HEK293 (cell line): ENCODE measurements at regions not wholly inside any gene's neighbourhood (a gene's known extent, or its start where the extent isn't known, plus 50 kb on each side); places are given as distances from the start of the nearest gene placed in this dataset.

ENCODE experiments used
- CTCF ChIA-PET: fragments of 350-600 bp; formaldehyde crosslinking; extraction: SDS; loops from one replicate; lab custom pipeline; 2021; ENCODE audit warnings: antibody characterized with exemption; lab: Yijun Ruan, JAX
- POLR2A ChIA-PET: fragments of 300-600 bp; formaldehyde crosslinking; extraction: SDS; loops from one replicate; lab custom pipeline; 2020; ENCODE audit warnings: antibody characterized with exemption, inconsistent platforms; lab: Yijun Ruan, JAX
- H3K27ac ChIP-seq: fragments of 200-500 bp; sonication (Bioruptor generic); 2 replicates; pipeline ENCODE4 v1.5.1; 2014; ENCODE audit warnings: low read depth, low read length, control low read depth, inconsistent platforms; ENCODE audit errors: extremely low read depth
- H3K36me3 ChIP-seq, 2 experiments: fragments of 200-500 bp in 1 of 2; sonication (Bioruptor generic) in 1 of 2; 1 replicate in 1 of 2; 2 replicates in 1 of 2; pipeline ENCODE4 v1.5.1; 2014 to 2017; ENCODE audit warnings: inconsistent platforms in 2 of 2, low read length in 2 of 2; ENCODE audit not compliant: control insufficient read depth in 2 of 2, insufficient read depth in 1 of 2
- H3K4me1 ChIP-seq: fragments of 200-500 bp; sonication (Bioruptor generic); 2 replicates; pipeline ENCODE4 v1.5.1; 2014; ENCODE audit warnings: mild to moderate bottlenecking, low read length, inconsistent platforms; ENCODE audit not compliant: control insufficient read depth, insufficient read depth
- H3K4me3 ChIP-seq: 2 replicates; pipeline ENCODE4 v1.5.1; 2011; ENCODE audit warnings: low read depth, mild to moderate bottlenecking, control low read depth, low read length, moderate library complexity
- H3K9me3 ChIP-seq: fragments of 200-500 bp; sonication (Bioruptor generic); 2 replicates; pipeline ENCODE4 v1.5.1; 2014; ENCODE audit warnings: low read depth, low read length, inconsistent platforms; ENCODE audit not compliant: control insufficient read depth, insufficient read depth
- BCL6B ChIP-seq: fragments of 450-650 bp; formaldehyde crosslinking; IDR thresholded peaks from 2 replicates; pipeline ENCODE4 v1.5.1; 2017; ENCODE audit warnings: missing biosample characterization, missing genetic modification characterization
- FEZF1 ChIP-seq: fragments of 450-650 bp; formaldehyde crosslinking; IDR thresholded peaks from 2 replicates; pipeline ENCODE4 v1.5.1; 2016; ENCODE audit warnings: missing biosample characterization, missing genetic modification characterization
- GLI4 ChIP-seq: fragments of 450-650 bp; formaldehyde crosslinking; IDR thresholded peaks from 2 replicates; pipeline ENCODE4 v1.5.1; 2016; ENCODE audit warnings: missing biosample characterization, missing genetic modification characterization
- KLF16 ChIP-seq: fragments of 450-650 bp; formaldehyde crosslinking; IDR thresholded peaks from 2 replicates; pipeline ENCODE4 v1.5.1; 2017; ENCODE audit warnings: missing biosample characterization, missing genetic modification characterization
- KLF8 ChIP-seq: fragments of 450-650 bp; formaldehyde crosslinking; IDR thresholded peaks from 2 replicates; pipeline ENCODE4 v1.5.1; 2016; ENCODE audit warnings: missing biosample characterization, missing genetic modification characterization
- OVOL3 ChIP-seq: fragments of 450-650 bp; formaldehyde crosslinking; IDR thresholded peaks from 2 replicates; pipeline ENCODE4 v1.5.1; 2016; ENCODE audit warnings: missing biosample characterization, missing genetic modification characterization
- SETDB1 ChIP-seq: IDR thresholded peaks from one replicate; pipeline ENCODE4 v1.6.1; 2017; ENCODE audit warnings: mild to moderate bottlenecking, low read length, moderate library complexity, mixed read lengths; ENCODE audit not compliant: insufficient read length
- TCF7L2 ChIP-seq: IDR thresholded peaks from 2 replicates; pipeline ENCODE4 v1.6.1; 2011; ENCODE audit warnings: low read depth, mild to moderate bottlenecking, inconsistent platforms, low read length, moderate library complexity, borderline replicate concordance
- WT1 ChIP-seq: fragments of 450-650 bp; formaldehyde crosslinking; IDR thresholded peaks from 2 replicates; pipeline ENCODE4 v1.5.1; 2016; ENCODE audit warnings: missing biosample characterization, missing genetic modification characterization
- ZBTB44 ChIP-seq: fragments of 450-650 bp; IDR thresholded peaks from 2 replicates; pipeline ENCODE4 v1.5.1; 2018; ENCODE audit warnings: missing biosample characterization, mild to moderate bottlenecking, missing genetic modification characterization
- ZFHX2 ChIP-seq: fragments of 450-650 bp; formaldehyde crosslinking; conservative IDR thresholded peaks from 2 replicates; pipeline ENCODE4 v1.5.1; 2016; ENCODE audit warnings: missing biosample characterization, missing genetic modification characterization
- ZFP41 ChIP-seq: fragments of 450-650 bp; formaldehyde crosslinking; IDR thresholded peaks from 2 replicates; pipeline ENCODE4 v1.5.1; 2016; ENCODE audit warnings: missing biosample characterization, missing genetic modification characterization, borderline replicate concordance
- ZNF132 ChIP-seq: fragments of 450-650 bp; formaldehyde crosslinking; IDR thresholded peaks from 2 replicates; pipeline ENCODE4 v1.5.1; 2017; ENCODE audit warnings: missing biosample characterization, missing genetic modification characterization, borderline replicate concordance
- ZNF202 ChIP-seq: fragments of 450-650 bp; formaldehyde crosslinking; IDR thresholded peaks from 2 replicates; pipeline ENCODE4 v1.5.1; 2016; ENCODE audit warnings: missing biosample characterization, missing genetic modification characterization, borderline replicate concordance
- ZNF501 ChIP-seq: fragments of 450-650 bp; formaldehyde crosslinking; IDR thresholded peaks from 2 replicates; pipeline ENCODE4 v1.5.1; 2016; ENCODE audit warnings: missing biosample characterization, missing genetic modification characterization
- ZNF521 ChIP-seq: fragments of 450-650 bp; formaldehyde crosslinking; IDR thresholded peaks from 2 replicates; pipeline ENCODE4 v1.5.1; 2017; ENCODE audit warnings: missing biosample characterization, mild to moderate bottlenecking, missing genetic modification characterization
- ZNF549 ChIP-seq: fragments of 450-650 bp; IDR thresholded peaks from 2 replicates; pipeline ENCODE4 v1.5.1; 2018; ENCODE audit warnings: missing biosample characterization, missing genetic modification characterization, mild to moderate bottlenecking, inconsistent platforms, moderate library complexity
- ZNF555 ChIP-seq: fragments of 450-650 bp; formaldehyde crosslinking; conservative IDR thresholded peaks from 2 replicates; pipeline ENCODE4 v1.5.1; 2017; ENCODE audit warnings: missing biosample characterization, mild to moderate bottlenecking, missing genetic modification characterization, inconsistent platforms
- ZNF571 ChIP-seq: fragments of 450-650 bp; formaldehyde crosslinking; IDR thresholded peaks from 2 replicates; pipeline ENCODE4 v1.5.0; 2017; ENCODE audit warnings: missing biosample characterization, missing genetic modification characterization
- ZNF747 ChIP-seq: fragments of 450-650 bp; formaldehyde crosslinking; IDR thresholded peaks from 2 replicates; pipeline ENCODE4 v1.5.1; 2016; ENCODE audit warnings: missing biosample characterization, missing genetic modification characterization
- ZSCAN4 ChIP-seq: fragments of 450-650 bp; formaldehyde crosslinking; IDR thresholded peaks from 2 replicates; pipeline ENCODE4 v1.5.1; 2017; ENCODE audit warnings: missing biosample characterization, missing genetic modification characterization
- TF ChIP-seq, protein P1 (sequence below): fragments of 450-650 bp; formaldehyde crosslinking; IDR thresholded peaks from 2 replicates; pipeline ENCODE4 v1.5.1; 2016; ENCODE audit warnings: missing biosample characterization, missing genetic modification characterization
- TF ChIP-seq, protein P2 (sequence below): fragments of 450-650 bp; formaldehyde crosslinking; IDR thresholded peaks from 2 replicates; pipeline ENCODE4 v1.5.1; 2017; ENCODE audit warnings: missing biosample characterization, mild to moderate bottlenecking, missing genetic modification characterization, moderate library complexity
- TF ChIP-seq, protein P3 (sequence below): fragments of 450-650 bp; formaldehyde crosslinking; optimal IDR thresholded peaks from 2 replicates; pipeline ENCODE3; 2016; ENCODE audit warnings: missing biosample characterization, mild to moderate bottlenecking, missing genetic modification characterization

DNA sequence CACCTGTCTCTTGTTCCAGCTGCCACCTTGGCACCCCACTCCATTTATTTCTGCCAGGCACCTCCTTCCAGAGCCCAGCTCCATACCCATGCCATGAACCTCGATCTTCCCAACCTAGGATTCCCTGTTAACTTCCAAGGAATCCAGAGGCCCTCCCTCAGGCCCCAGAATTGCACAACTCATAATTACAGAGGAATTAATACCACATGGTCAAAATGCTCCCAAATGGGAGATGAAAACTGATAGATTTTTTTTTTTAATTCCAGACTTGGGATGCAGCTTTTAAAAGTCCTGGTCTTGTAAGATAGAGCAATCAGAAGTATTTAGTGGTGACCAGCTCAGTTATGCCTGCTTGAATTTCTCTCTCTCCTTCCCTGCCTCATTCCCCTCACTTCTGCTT, 96.2 kb upstream of the CCDC112 start:
- no peaks in the 10 kb centered on the region for H3K36me3 ChIP-seq
- TF ChIP-seq ZNF521 (tag by site-specific recombination) = no peak
- TF ChIP-seq ZNF132 (tag by site-specific recombination) = no peak
- no peak for TF ChIP-seq BCL6B (tag by site-specific recombination)
- no peak for TF ChIP-seq ZNF549 (tag by site-specific recombination)
- TF ChIP-seq, protein P1, sequence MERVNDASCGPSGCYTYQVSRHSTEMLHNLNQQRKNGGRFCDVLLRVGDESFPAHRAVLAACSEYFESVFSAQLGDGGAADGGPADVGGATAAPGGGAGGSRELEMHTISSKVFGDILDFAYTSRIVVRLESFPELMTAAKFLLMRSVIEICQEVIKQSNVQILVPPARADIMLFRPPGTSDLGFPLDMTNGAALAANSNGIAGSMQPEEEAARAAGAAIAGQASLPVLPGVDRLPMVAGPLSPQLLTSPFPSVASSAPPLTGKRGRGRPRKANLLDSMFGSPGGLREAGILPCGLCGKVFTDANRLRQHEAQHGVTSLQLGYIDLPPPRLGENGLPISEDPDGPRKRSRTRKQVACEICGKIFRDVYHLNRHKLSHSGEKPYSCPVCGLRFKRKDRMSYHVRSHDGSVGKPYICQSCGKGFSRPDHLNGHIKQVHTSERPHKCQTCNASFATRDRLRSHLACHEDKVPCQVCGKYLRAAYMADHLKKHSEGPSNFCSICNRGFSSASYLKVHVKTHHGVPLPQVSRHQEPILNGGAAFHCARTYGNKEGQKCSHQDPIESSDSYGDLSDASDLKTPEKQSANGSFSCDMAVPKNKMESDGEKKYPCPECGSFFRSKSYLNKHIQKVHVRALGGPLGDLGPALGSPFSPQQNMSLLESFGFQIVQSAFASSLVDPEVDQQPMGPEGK = no peak
- no peak for TF ChIP-seq ZFHX2 (tag by site-specific recombination)
- TF ChIP-seq, protein P2, sequence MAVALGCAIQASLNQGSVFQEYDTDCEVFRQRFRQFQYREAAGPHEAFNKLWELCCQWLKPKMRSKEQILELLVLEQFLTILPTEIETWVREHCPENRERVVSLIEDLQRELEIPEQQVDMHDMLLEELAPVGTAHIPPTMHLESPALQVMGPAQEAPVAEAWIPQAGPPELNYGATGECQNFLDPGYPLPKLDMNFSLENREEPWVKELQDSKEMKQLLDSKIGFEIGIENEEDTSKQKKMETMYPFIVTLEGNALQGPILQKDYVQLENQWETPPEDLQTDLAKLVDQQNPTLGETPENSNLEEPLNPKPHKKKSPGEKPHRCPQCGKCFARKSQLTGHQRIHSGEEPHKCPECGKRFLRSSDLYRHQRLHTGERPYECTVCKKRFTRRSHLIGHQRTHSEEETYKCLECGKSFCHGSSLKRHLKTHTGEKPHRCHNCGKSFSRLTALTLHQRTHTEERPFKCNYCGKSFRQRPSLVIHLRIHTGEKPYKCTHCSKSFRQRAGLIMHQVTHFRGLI = no peak
- TF ChIP-seq ZNF747 (tag by site-specific recombination) = no peak
- no peak for TF ChIP-seq ZSCAN4
- TF ChIP-seq ZNF501 = no peak
- TF ChIP-seq WT1 = no peak
- TF ChIP-seq KLF16 = no peak
- no peak for TF ChIP-seq GLI4
- TF ChIP-seq ZFP41 = no peak
- TF ChIP-seq ZNF555 (tag by site-specific recombination) = no peak
- TF ChIP-seq SETDB1 = no peak
- TF ChIP-seq, protein P3, sequence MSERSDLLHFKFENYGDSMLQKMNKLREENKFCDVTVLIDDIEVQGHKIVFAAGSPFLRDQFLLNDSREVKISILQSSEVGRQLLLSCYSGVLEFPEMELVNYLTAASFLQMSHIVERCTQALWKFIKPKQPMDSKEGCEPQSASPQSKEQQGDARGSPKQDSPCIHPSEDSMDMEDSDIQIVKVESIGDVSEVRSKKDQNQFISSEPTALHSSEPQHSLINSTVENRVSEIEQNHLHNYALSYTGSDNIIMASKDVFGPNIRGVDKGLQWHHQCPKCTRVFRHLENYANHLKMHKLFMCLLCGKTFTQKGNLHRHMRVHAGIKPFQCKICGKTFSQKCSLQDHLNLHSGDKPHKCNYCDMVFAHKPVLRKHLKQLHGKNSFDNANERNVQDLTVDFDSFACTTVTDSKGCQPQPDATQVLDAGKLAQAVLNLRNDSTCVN (tag by site-specific recombination) = no peak
- no peak overlapping the region for H3K27ac ChIP-seq
- ChIA-PET CTCF (no interaction called here), POLR2A (no interaction called here)
- H3K4me1 ChIP-seq = no peaks in the 10 kb centered on the region
- H3K9me3 ChIP-seq = no peaks in the 10 kb centered on the region
- H3K4me3 ChIP-seq = no peak overlapping the region

- ChIA-PET POLR2A (no interaction called here), CTCF (interaction anchor here (0.8 kb wide), 1 partner anchor 184 kb away, joined by 3 read pairs; no protein-coding TSS in a partner anchor)
- no peak overlapping the region for H3K27ac ChIP-seq
- no peaks in the 10 kb centered on the region for H3K9me3 ChIP-seq
- no peaks in the 10 kb centered on the region for H3K4me1 ChIP-seq
- TF ChIP-seq ZNF202 = no peak
- no peak for TF ChIP-seq FEZF1 (tag by site-specific recombination)
- no peak for TF ChIP-seq OVOL3 (tag by site-specific recombination)
- no peak for TF ChIP-seq KLF8 (tag by site-specific recombination)
- TF ChIP-seq TCF7L2 = no peak
- TF ChIP-seq ZNF571 (tag by site-specific recombination) = no peak
- no peak for TF ChIP-seq ZBTB44 (tag by site-specific recombination)
- no peaks in the 10 kb centered on the region for H3K36me3 ChIP-seq
- H3K4me3 ChIP-seq = no peak overlapping the region
Measured at GRCh38 chr5:115391780-115392179, 95.3 kb upstream of the CCDC112 start.
